GM18505 (cell line): ENCODE measurements at regions not wholly inside any gene's neighbourhood (a gene's known extent, or its start where the extent isn't known, plus 50 kb on each side); places are given as distances from the start of the nearest gene placed in this dataset.
"Not testable (repeated sequence)": the region's sequence is repeated elsewhere in the genome, so short reads cannot be mapped to it uniquely, and the experiment has no call there.

Experiments
- ATAC-seq: cut with Tn5 transposase; IDR thresholded peaks from one replicate; pipeline ENCODE4 v1.9.1; 2021; ENCODE audit not compliant: unreplicated experiment
- POLR2A ChIP-seq: IDR thresholded peaks from 4 replicates; pipeline ENCODE4 v1.6.1; 2011; ENCODE audit warnings: borderline replicate concordance; ENCODE audit not compliant: insufficient read depth, insufficient read length; ENCODE audit errors: extremely low read depth

DNA sequence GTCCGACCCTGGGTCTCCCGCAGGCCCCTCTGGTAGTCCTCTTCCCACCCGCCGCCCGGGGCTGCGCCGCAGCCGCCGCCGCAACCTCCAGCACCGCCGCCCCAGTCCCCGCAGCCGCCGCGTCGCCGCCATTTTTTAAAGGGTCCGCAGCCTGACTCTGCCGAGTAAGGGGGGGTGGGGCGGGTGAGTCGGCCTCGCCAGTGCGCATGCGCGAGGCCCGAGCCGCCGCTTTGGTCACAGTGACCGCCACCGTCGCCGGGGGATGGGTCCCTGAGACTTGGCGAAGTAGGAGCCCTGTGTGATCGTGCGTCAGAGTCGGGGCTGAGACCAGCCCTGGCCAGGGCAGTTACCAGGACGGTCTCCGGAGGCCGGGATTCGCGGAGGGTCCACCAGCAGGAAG is 532.8 kb downstream of the FOXD4L4 start:
- peak; percentile 68 for ATAC-seq
- peak; percentile 38 for TF ChIP-seq POLR2A

DNA sequence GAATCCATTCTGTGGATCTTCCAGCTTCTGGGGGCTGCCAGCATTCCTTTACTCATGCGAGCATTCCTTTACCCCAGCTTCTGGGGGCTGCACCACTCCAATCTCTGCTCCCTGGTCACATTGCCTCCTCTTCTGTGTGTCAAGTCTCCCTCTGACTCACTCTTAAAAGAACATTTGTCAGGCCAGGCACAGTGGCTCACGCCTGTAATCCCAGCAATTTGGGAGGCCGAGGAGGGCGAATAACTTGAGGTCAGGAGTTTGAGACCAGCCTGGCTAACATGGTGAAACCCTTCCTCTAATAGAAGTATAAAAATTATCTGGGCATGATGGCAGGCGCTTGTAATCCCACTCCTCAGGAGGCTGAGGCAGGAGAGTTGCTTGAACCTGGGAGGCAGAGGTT is 541.9 kb downstream of the FOXD4L4 start:
- not testable (repeated sequence) for ATAC-seq
